HT-29 (cell line): ENCODE measurements at regions not wholly inside any gene's neighbourhood (a gene's known extent, or its start where the extent isn't known, plus 50 kb on each side); places are given as distances from the start of the nearest gene placed in this dataset.

Experiments used
- DNase-seq: peaks from one replicate; pipeline ENCODE4 v3.0.0-alpha.2; 2015; ENCODE audit warnings: low spot score

DNA sequence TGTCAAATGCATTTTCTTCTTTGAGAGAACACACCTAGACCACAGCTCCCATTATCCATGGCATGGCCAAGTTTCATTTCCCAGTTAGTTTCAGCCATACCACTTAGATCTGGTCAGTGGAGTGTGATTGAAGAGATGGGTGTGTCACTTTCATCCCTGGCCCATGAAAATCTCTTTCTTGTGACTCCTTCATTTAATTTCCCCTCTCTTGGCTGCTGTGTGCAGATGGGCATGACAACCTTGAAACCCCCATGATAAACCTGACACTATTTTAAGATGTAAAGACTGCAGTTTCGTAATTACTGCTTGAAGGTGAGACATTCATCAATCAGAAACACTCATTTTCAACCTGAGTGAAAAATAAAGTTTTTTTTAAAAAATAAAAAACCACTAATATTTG, 284.9 kb downstream of the IL15 start:
- DNase-seq: no peak

DNA sequence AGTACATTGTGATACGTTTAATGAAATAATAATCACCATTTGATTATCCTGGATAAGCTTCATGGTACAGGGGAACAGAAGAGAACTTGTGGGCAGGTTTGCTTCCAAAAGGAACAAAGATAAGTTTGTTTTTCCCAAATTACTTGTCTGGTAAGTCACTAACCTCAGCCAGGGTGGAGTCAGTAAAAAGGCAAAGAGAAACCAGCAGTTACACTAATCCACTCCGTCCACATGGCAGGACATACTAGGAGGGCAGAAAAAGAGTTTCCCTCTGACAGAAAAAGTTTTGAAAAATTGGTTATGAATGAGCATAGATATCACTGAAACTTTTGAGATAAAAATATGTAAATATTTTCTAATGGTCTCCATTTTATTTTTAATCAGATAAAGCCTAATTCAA, 285.9 kb downstream of the IL15 start:
- no peak for DNase-seq

DNA sequence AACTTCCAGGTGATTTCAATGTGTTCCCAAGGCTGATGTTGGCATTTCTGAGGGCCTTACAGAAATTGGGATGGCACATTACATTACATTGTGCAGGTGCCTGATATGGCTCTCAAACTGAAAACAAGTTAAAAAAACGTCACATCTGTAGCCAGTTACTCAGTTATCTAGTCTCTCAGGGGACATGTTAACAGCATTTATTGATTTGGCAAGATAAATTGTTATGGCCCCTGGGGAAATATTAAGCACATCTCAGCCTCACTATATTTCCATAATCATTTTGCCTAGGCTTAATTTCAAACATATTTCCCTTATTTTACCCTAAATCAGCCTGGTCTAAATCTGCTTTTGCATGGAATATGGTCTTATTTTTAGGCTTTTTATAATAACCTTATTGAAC, 290.0 kb downstream of the IL15 start:
- DNase-seq: no peak

DNA sequence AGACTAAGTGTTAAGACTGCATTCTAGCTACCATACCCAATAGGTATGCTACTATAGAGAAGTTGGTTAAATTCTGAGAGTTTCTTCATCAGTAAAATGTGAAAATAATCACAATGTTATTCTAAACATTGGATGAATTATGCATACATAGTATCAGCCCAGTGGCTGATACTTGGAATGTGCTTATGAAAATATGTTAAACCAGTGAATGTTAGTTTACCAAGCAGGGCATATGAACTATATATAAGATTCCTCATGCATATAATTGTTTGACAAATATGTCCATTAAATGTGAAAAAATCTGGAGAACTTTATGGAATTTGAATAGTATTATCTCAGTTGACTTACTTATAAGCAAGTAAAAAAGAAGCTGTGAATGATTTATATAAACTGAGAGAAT, 296.1 kb downstream of the IL15 start:
- DNase-seq: no peak

DNA sequence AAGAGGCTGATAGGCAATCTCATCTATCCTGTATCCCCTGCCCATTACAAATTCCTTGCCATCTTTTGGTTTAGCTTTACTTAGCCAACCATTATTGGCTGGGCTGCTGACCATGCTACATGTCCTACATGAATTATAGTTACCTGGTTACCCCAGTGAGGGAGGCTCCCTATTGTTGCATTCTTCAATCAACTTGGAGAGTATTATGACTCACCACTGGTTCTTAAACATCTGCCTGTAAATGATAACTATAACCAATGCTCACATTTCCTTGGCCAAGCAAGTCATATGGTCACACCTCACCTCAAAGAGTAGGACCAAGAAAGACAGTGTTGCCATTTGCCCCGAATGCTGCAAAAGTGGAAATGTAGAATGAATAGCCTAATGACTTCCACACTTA, 297.6 kb downstream of the IL15 start:
- no peak for DNase-seq

DNA sequence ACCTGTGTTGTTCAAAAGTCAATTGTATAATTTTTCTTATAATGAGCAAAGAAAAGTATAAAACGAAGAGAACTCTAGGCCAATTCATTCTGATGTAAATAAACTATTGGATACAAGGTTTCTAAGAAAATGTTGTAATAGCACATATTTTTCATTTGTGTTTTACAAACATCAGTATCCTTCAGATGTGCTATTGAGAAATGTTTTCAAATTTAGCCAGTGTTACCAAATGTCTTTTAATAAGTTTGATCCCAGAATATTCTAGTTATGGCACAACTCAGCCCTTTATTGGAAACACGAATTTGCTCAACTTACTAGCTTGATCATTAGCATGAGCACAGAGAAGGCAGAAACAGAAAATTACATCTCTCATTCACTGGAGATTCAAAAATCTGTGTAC, 319.3 kb downstream of the IL15 start:
- no peak for DNase-seq

DNA sequence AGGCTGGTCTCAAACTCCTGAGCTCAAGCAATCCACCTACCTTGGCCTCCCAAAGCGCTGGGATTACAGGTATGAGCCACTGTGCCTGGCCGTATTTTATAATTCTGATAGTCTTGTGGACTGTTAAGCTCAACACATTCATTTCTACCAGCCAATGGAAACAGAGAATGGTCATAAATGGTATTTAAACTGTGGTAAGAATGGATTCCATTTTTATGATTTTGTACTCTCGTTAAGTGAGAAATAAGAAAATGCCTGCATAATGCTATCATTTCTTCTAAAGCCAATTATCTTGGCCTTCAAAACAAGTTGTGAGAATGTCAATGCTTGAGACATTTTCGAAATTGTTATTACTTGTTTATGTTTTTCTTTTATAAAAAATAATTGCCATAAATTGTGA, 321.0 kb downstream of the IL15 start:
- no peak for DNase-seq

DNA sequence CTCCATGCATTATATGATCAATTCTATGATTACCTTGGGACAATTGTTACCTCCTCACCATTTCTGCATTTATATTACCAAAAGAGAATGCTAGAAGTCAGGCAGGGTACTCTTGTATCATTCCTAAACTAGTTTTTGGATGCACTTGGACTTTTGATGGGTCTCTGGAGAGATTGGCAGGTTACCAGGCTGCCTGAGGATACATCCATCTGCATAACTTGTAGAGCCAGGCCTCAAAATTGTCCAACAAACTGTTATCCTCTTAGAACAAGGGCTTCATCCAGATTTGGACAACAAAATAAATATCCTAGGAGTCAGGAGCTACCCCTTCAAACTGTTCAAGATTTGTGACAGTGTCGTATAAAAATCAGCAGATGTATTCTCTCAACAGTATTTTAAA, 326.1 kb downstream of the IL15 start:
- no peak for DNase-seq

DNA sequence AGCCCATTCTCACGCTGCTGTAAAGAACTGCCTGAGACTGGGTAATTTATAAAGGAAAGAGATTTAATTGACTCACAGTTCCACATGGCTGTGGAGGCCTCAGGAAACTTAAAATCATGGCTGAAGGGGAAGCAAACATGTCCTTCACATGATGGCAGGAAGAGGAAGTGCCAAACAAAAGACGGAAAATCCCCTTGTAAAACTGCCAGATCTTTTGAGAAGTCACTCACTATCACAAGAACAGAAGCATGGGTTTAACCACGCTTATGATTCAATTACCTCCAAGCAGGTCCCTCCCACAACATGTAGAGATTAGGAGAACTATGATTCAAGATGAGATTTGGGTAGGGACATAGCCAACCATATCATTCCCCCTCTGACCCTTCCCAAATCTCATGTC, 335.5 kb downstream of the IL15 start:
- no peak for DNase-seq

DNA sequence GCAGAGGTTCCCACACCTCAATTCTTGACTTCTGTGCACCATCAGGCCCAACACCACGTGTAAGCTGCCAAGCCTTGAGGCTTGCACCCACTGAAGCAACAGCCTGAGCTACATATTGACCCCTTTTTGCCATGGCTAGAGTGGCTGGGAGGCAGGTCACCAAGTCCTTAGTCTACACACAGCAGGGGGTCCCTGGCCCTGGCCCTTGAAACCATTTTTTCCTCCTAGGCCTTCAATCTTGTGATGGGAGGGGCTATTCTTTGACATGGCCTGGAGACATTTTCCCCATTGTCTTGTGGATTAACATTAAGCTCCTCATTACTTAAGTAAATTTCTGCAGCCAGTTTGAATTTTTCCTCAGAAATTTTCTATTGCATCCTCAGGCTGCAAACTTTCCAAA, 336.6 kb downstream of the IL15 start:
- no peak for DNase-seq
